HG03342 (cell line): ENCODE measurements at regions not wholly inside any gene's neighbourhood (a gene's known extent, or its start where the extent isn't known, plus 50 kb on each side); places are given as distances from the start of the nearest gene placed in this dataset.
A peak's percentile ranks its signal among the peaks of the same experiment; 100 is the strongest.
"Not testable (repeated sequence)": the region's sequence is repeated elsewhere in the genome, so short reads cannot be mapped to it uniquely, and the experiment has no call there.

Source experiments
- ATAC-seq: cut with Tn5 transposase; IDR thresholded peaks from one replicate; pipeline ENCODE4 v1.9.1; 2021; ENCODE audit warnings: mild to moderate bottlenecking, moderate library complexity; ENCODE audit not compliant: unreplicated experiment

GRCh38 chr1:78291872-78292271 is 198.9 kb upstream of the PTGFR start:
- no peak for ATAC-seq

DNA sequence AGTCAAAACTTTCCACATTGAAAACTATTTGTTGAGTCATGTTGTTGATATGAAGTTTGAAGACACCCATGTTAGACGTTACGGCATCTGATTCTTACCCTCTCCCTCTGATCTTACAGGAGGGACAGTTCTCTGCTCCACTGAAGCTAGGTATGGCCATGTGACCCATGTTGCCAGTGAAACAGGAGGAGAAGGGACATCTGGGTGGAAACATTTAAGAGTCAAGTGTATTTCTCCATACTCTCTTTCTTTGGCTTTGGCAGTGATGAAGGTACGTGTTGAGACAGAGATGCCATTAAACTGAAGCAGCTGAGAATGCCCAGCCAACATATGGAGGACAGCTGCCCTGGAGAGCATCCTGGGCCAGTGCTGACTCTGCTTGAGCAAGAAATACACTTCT is 198.4 kb upstream of the PTGFR start:
- no peak for ATAC-seq

DNA sequence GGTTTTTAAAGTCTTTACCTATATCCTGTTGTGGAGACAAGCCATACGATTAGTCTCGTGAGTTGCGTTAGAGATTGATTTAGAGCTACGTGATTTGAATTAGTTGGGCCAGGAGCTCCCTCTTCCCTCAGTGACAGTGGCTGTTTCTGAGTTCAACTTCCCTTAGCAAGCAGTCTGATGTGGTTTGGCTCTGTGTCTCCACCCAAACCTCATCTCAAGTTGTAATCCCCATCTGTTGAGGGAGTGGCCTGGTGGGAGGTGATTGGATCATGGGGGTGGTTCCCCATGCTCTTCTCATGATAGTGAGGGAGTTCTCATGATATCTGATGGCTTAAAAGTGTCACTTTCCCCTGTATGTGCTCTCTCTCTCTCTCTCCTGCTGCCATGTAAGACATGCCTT is 192.9 kb upstream of the PTGFR start:
- ATAC-seq = no peak

DNA sequence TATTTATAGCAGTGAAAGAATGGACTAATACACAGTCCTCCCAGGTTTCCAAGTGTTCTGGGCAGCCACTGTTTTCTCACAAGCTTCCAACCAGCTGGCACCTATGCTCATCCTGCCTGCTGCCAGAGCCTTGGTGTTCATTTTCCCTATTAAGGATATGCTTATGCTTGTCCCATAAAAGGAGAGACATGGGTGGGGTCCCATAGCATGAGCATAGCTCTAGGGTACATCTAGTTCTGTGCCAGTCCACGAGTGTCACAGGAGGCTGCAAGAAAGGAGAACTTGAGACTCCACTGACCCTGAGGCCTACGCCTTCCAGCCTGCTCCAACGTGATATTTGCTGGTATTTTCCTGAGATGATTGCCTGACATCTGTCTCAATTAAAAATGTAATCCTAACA is 192.4 kb upstream of the PTGFR start:
- no peak for ATAC-seq

- no peak for ATAC-seq
Observed at GRCh38 chr1:78301141-78301540, 189.6 kb upstream of the PTGFR start.

DNA sequence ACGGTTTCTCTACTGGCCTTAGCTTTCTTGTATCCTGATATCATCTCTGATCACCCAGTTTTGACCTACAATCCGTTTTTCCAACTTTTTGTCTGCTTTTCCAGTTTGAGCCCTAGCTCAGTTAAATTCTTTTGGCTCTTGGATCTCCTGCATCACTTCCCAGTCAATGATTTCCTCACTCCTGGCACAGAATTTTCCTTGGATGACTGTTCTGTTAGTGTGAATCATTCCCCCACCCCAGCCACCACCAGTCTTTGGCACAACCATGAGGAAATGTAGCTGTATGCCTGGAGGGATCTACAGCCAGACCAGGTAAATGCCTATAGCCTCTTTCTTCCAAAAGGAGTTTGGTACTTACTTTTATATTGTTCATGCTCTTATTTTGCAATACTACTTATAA is 187.2 kb upstream of the PTGFR start:
- no peak for ATAC-seq

DNA sequence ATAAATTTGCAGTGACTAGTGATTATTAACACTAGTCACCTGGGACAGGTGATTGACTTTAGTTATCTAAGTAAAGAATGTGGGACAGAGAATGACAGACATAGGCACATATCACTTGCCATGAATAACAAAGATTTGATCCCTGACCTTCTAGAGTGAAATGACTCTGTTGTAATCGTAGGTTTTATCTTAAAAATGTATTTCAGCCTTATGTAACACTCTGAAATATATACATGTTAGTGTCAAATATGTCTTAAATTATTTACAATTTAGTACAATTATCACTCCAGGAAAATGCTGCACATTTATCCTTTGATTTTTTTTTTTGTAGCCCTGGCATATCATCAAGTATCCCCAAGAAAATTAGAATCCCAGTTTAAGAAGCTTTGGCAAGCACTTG is 186.4 kb upstream of the PTGFR start:
- no peak for ATAC-seq

GRCh38 chr1:78304761-78305160 is 186.0 kb upstream of the PTGFR start:
- ATAC-seq = no peak

DNA sequence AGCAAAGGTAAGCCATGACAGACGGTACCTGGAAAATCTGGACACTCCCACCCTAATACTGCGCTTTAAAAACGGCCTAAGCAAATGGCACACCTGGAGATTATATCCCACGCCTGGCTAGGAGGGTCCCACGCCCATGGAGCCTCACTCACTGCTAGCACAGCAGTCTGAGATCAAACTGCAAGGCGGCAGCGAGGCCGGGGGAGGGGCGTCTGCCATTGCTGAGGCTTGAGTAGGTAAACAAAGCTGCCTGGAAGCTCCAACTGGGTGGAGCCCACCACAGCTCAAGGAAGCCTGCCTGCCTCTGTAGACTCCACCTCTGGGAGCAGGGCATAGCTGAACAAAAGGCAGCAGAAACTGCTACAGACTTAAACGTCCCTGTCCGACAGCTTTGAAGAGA is 180.5 kb upstream of the PTGFR start:
- ATAC-seq = not testable (repeated sequence)

- ATAC-seq = no peak
Observed at GRCh38 chr1:78318011-78318410, 172.8 kb upstream of the PTGFR start.

GRCh38 chr1:78319603-78320002 is 171.2 kb upstream of the PTGFR start:
- no peak for ATAC-seq

GRCh38 chr1:78322928-78323680 is 167.7 kb upstream of the PTGFR start:
- no peak for ATAC-seq

DNA sequence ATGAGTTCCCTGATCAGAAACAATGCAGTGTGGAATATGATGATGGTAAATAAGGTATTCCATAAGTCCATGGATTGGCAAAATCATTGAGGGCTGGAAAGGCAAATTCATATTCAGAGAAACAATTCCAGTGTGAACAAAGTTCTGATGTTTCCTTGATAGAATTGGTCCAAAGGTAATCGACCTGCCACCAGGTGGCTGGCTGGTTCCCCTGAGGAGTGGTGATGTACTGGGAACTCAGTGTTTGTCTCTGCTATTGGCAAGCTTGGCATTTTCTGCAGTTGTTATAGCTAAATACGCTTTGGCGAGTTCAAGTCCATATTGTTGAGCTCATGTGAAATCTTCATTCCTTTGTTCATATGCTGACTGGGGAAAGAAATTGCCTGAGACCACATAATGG is 165.5 kb upstream of the PTGFR start:
- ATAC-seq = no peak

GRCh38 chr1:78329475-78329874 is 161.3 kb upstream of the PTGFR start:
- ATAC-seq = no peak

DNA sequence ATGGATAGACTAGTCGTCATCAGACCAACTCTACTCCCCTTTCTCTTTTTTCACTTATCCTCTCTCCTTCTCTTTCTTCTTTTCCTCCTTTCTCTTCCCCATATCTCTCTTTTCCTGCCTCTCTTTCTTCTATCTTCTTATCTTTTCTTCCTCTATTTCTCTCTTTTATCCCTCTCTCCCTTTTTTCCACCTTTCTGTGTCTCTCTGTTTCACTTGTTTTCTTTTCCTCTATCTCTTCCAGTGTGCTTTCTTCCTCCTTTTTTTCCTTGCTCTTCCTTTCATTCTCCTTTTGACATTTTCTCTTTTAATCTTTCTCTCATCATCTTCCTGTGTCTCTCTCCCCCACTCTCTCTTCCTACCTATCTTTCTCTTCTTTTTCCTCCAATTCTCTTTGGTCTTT is 159.0 kb upstream of the PTGFR start:
- no peak for ATAC-seq

GRCh38 chr1:78333502-78333901 is 157.3 kb upstream of the PTGFR start:
- ATAC-seq = peak; percentile 97

DNA sequence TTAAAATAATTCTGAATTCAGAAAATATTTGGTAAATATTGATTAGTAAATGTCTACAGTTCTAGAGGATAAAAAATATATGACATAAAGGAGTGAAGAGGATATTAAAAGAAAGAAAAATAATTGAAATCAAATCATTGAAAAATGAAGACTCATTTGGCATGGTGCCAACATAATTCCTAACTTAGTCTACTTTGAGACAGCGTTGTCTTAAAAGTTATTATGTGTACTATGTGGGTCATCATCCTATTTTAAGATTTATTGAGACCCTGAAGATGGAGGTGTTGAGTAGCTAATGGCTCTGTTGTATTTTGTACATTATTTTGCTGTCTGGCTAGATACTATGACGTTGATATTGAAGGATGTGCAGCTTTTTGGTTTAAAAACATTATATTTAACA is 156.7 kb upstream of the PTGFR start:
- no peak for ATAC-seq

DNA sequence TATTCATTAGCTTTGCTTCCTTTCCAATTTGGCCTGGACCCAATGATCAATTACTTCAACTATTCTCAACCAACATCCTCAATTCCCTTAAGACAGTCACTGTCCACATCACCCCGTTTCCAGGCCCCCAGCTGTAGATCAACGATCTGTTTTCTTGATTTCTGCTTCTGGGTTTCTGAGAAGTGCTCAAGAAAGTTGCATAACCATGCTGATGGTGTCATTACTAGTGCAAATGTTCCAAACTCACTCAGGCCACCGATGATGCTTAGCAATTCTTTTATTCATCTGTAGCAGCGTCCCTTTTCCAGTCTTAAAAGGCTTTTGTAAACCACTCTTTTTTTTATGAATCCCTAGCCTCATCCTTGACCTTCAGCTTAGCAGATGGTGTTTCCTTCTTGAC is 155.8 kb upstream of the PTGFR start:
- ATAC-seq = no peak

- ATAC-seq = not testable (repeated sequence)
Observed at GRCh38 chr1:78336751-78337150, 154.0 kb upstream of the PTGFR start.

- no peak for ATAC-seq
Observed at GRCh38 chr1:78339490-78339889, 151.3 kb upstream of the PTGFR start.

- no peak for ATAC-seq
Observed at GRCh38 chr1:78340006-78340405, 150.8 kb upstream of the PTGFR start.

DNA sequence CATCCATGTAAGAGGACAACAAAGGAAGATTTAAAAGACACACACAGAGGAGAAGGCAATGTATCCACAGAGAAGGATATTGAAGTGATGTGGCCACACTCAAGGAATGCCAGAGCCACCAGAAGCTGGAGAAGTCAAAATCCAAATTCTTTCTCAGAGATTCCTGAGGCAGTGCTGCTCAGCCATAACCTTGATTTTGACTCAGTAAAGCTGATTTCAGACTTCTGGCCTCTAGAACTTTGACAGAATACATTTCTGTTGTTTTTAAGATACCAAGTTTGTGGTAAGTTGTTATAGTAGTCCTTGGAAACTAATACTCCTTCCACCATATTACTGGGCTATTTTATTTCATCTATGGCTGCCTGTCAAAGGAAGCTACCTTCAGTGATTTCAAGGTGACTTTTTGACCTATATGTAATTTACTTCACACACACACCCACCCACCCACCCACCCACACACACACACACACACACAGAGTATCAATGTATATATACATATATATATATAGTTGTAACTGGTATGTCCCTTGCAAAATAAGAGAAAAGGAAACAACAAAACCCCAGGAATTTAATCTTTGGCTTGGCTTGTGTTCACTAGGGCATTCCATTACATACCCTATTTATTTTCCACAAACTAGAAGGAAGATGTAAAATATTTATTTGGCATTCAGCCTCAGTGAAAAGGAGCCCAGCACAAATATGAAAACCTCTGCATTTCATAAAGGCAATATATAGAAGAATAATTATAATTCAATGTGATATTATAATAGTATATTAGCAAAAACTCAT is 142.1 kb upstream of the PTGFR start:
- ATAC-seq = no peak
